Brain microvascular endothelial cell (primary cell): ENCODE measurements at regions not wholly inside any gene's neighbourhood (a gene's known extent, or its start where the extent isn't known, plus 50 kb on each side); places are given as distances from the start of the nearest gene placed in this dataset.

Source experiments
- DNase-seq: peaks from one replicate; pipeline ENCODE4 v3.0.0-alpha.2; 2020
- H3K27ac ChIP-seq: fragments of 250-450 bp; sonication (Bioruptor Pico); 2 replicates; pipeline ENCODE4 v1.5.1; 2020; ENCODE audit warnings: mild to moderate bottlenecking, moderate library complexity
- H3K27me3 ChIP-seq: fragments of 250-450 bp; sonication (Bioruptor Pico); replicated peaks from 2 replicates; pipeline ENCODE4 v1.5.1; 2020; ENCODE audit warnings: mild to moderate bottlenecking
- H3K36me3 ChIP-seq: fragments of 250-450 bp; sonication (Bioruptor Pico); replicated peaks from 2 replicates; pipeline ENCODE4 v1.5.1; 2020; ENCODE audit warnings: mild to moderate bottlenecking
- H3K4me3 ChIP-seq: 2 replicates; pipeline ENCODE4 v1.5.1; 2011; ENCODE audit warnings: low read depth, mild to moderate bottlenecking, control low read depth, low read length, moderate library complexity
- in situ Hi-C: cut with HindIII; loops from 2 replicates; pipeline ENCODE4 v1.10.0; 2017; ENCODE audit warnings: low sequenced_read_pairs, low pct_ligation_motif_present
- TF ChIP-seq, protein P1 (sequence below): IDR thresholded peaks from 2 replicates; pipeline ENCODE4 v1.5.1; 2011; ENCODE audit warnings: low read depth, mild to moderate bottlenecking, moderate library complexity, low read length, control low read depth, inconsistent platforms; ENCODE audit errors: missing control alignments

DNA sequence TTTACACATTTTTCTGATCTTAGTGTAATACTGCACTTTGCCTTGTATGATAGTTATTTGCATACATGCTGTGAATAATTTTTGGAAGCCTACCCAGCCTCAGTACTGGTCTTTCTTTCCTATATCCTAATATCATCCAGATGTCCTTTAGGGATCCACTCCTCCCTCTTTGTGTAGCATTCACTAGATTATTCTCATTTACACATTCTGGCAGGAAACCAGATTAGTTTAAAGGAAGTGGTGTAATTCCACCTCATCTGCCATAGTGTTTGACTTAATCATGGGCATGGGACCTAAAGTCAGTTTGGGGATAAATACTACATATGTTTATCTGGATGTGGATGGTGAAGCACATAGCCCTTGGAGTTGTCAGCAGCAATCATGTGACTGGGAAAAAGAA, 444.9 kb upstream of the MAP2 start:
- no peak overlapping the region for H3K27ac ChIP-seq
- no peaks in the 10 kb centered on the region for H3K36me3 ChIP-seq
- no peak overlapping the region for H3K4me3 ChIP-seq
- in situ Hi-C loops: no loop called here
- no peaks in the 10 kb centered on the region for H3K27me3 ChIP-seq
- no peak for DNase-seq
- TF ChIP-seq, protein P1, sequence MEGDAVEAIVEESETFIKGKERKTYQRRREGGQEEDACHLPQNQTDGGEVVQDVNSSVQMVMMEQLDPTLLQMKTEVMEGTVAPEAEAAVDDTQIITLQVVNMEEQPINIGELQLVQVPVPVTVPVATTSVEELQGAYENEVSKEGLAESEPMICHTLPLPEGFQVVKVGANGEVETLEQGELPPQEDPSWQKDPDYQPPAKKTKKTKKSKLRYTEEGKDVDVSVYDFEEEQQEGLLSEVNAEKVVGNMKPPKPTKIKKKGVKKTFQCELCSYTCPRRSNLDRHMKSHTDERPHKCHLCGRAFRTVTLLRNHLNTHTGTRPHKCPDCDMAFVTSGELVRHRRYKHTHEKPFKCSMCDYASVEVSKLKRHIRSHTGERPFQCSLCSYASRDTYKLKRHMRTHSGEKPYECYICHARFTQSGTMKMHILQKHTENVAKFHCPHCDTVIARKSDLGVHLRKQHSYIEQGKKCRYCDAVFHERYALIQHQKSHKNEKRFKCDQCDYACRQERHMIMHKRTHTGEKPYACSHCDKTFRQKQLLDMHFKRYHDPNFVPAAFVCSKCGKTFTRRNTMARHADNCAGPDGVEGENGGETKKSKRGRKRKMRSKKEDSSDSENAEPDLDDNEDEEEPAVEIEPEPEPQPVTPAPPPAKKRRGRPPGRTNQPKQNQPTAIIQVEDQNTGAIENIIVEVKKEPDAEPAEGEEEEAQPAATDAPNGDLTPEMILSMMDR: no peak

DNA sequence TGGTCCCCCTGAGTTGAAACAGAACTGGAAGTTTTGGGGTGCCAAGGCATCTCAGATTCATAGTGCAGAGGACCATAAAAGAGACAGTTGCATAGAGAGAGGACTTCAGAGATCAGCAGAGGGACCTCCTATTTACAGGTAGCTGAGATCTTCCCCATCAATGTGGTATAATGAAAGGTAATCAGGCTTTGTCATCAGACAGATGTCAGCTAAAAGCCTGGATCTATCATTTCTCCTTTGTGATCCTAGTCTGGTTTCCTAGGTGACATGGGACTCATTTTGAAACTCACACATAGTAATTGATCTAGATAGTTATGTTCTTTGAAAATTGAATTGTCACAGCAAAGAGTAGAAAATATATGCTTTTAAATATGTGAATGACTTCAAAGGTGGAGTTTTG, 443.5 kb upstream of the MAP2 start:
- no peak for DNase-seq
- TF ChIP-seq, protein P1: no peak
- in situ Hi-C loops: no loop called here
- no peak overlapping the region for H3K27ac ChIP-seq
- no peak overlapping the region for H3K4me3 ChIP-seq
- no peaks in the 10 kb centered on the region for H3K36me3 ChIP-seq
- H3K27me3 ChIP-seq: no peaks in the 10 kb centered on the region

DNA sequence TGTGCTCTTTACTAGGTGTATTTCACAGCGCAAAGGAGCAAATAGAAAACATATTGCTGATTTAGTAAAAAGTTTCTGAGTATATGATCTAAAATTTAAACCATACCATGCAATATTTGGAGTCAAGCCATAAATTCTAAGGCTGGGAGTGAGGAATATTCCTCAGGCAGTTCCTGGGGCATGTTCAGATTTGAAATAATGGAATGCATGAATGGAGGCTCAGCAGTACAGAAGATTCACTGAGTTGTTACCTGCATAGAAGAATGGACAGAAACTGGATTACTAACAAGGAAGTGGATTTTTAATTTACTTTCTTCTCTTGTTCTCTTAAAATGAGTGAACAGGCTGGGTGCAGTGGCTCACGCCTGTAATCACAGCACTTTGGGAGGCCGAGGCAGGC, 441.0 kb upstream of the MAP2 start:
- Histone ChIP-seq H3K27ac (no peak overlapping the region), H3K36me3 (no peaks in the 10 kb centered on the region), H3K27me3 (no peaks in the 10 kb centered on the region), H3K4me3 (no peak overlapping the region)
- DNase-seq: no peak
- in situ Hi-C loops: no loop called here
- TF ChIP-seq, protein P1: no peak

DNA sequence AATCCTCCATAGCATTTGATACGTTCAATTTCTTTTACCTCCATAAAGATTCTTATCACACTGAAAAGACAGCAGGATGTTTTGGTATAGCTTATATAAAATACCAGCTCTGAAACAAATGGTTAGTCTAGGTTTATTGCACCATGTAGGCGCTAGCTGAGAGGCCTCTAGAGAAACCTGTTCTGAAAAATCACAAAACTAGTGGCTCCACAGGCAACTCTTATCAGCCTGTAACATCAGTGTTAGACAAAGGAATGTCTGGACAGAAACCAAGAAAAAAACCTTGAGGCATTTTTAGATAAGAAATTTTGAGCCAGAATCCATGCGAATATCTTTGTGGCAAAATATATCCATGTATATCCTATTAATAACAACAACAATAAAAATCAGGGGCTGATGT, 440.4 kb upstream of the MAP2 start:
- no peak overlapping the region for H3K4me3 ChIP-seq
- TF ChIP-seq, protein P1: no peak
- in situ Hi-C loops: no loop called here
- H3K36me3 ChIP-seq: no peaks in the 10 kb centered on the region
- DNase-seq: no peak
- no peaks in the 10 kb centered on the region for H3K27me3 ChIP-seq
- H3K27ac ChIP-seq: no peak overlapping the region

DNA sequence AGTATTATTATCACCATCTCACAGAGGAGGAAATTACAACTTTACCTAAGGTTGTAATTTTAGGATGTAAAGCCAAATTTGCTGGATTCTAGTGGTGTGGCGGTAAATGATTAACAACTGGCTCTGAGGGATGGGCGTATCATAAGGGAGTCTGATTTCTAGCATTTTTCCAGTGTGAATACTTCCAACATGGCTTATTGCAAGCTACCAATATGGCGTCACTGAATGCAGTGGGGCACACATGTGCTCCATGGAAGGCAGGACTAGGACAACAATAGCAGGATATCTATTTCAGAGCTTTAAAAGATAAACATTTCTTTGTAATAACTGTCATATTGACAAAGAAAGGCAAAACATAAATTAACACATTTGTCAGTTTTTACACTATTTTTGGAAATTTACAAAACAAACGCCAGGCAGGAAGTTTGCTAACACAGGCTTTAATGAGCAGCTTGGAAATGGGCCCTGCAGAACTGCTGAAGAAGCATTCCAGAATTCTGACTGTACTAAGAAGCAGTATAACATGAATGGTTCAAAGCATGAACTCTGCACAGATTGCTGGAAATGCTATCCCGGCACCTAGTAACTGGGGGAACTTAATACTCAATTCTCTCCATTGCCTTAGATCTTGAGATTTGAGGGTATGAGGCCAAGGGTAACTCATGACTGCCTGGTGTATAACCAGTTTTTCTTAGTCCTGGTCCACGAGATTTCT, 439.3 kb upstream of the MAP2 start:
- in situ Hi-C loops: no loop called here
- H3K27me3 ChIP-seq: no peaks in the 10 kb centered on the region
- TF ChIP-seq, protein P1: no peak
- H3K4me3 ChIP-seq: no peak overlapping the region
- no peak overlapping the region for H3K27ac ChIP-seq
- H3K36me3 ChIP-seq: no peaks in the 10 kb centered on the region
- peak; percentile 1 for DNase-seq

DNA sequence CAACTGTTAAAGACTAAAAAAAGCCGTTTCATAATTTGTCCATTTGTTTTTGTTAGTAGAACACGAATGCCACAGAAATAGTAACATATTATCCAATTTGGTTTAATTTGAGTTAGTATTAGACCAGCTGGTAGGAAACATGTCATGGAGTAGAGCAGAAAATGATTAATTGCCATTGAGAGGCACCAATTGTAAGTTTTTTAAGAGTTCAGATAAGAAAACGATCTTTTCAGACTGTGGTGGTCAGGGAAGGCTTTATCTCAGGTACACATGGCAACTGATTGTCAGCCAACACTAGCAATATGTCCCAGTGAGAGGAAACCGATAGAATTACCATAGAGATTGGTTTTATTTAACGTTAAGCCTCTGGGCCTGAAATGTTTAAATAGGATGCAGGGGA, 438.2 kb upstream of the MAP2 start:
- no peak overlapping the region for H3K27ac ChIP-seq
- no peak overlapping the region for H3K4me3 ChIP-seq
- in situ Hi-C loops: no loop called here
- DNase-seq: no peak
- no peaks in the 10 kb centered on the region for H3K36me3 ChIP-seq
- H3K27me3 ChIP-seq: no peaks in the 10 kb centered on the region
- TF ChIP-seq, protein P1: no peak
